Smooth muscle cell (in vitro differentiated cells): ENCODE measurements at regions not wholly inside any gene's neighbourhood (a gene's known extent, or its start where the extent isn't known, plus 50 kb on each side); places are given as distances from the start of the nearest gene placed in this dataset. TPM values are rescaled to one million over a fixed set of nuclear protein-coding genes. Genes with fewer than 3 reads are reported as not detected.

Experiments
- DNase-seq: peaks from one replicate; lab custom pipeline; 2025; ENCODE audit not compliant: unreplicated experiment; lab: John Stamatoyannopoulos, UW
- H2AFZ ChIP-seq: fragments of 200-600 bp; sonication (generic); 2 replicates; pipeline ENCODE4 v1.6.0; 2016; ENCODE audit warnings: antibody characterized with exemption, low read depth, mild to moderate bottlenecking
- H3F3A ChIP-seq: fragments of 200-600 bp; sonication (generic); 2 replicates; pipeline ENCODE4 v1.6.0; 2017; ENCODE audit warnings: antibody characterized with exemption, low read depth
- H3K27ac ChIP-seq: fragments of 200-600 bp; sonication (generic); 2 replicates; pipeline ENCODE4 v1.5.1; 2016; ENCODE audit warnings: low read depth, mild to moderate bottlenecking
- H3K27me3 ChIP-seq: fragments of 200-600 bp; sonication (generic); 2 replicates; pipeline ENCODE4 v1.6.1; 2016; ENCODE audit warnings: low read depth, mild to moderate bottlenecking
- H3K36me3 ChIP-seq: fragments of 200-600 bp; sonication (generic); 2 replicates; pipeline ENCODE4 v1.5.1; 2016; ENCODE audit warnings: low read depth
- H3K4me1 ChIP-seq: fragments of 200-600 bp; sonication (generic); 2 replicates; pipeline ENCODE4 v1.5.1; 2016; ENCODE audit warnings: low read depth
- H3K4me2 ChIP-seq: fragments of 200-600 bp; sonication (generic); 2 replicates; pipeline ENCODE4 v1.6.0; 2016; ENCODE audit warnings: mild to moderate bottlenecking
- H3K4me3 ChIP-seq: fragments of 200-600 bp; sonication (generic); 2 replicates; pipeline ENCODE4 v1.5.1; 2016; ENCODE audit warnings: mild to moderate bottlenecking
- H3K79me2 ChIP-seq: fragments of 200-600 bp; sonication (generic); 2 replicates; pipeline ENCODE4 v1.6.0; 2016; ENCODE audit warnings: low read depth, mild to moderate bottlenecking
- H3K9ac ChIP-seq: fragments of 200-600 bp; sonication (generic); 2 replicates; pipeline ENCODE4 v1.6.0; 2016; ENCODE audit warnings: low read depth
- H3K9me3 ChIP-seq: fragments of 200-600 bp; sonication (generic); replicated peaks from 2 replicates; pipeline ENCODE4 v1.5.1; 2016; ENCODE audit warnings: low read depth
- H4K20me1 ChIP-seq: fragments of 200-600 bp; sonication (generic); 2 replicates; pipeline ENCODE4 v1.6.0; 2016; ENCODE audit warnings: low read depth
- WGBS: methylation state at CpG from one replicate; pipeline ENCODE4 v1.1.7; 2016; ENCODE audit warnings: low lambda C conversion rate; 5-methylcytosine and 5-hydroxymethylcytosine counted together
- small RNA-seq: library from RNA; depleted of rRNA; stranded (forward); fragments of <200 nt; gene quantifications from one replicate; pipeline ENCODE3, GENCODE V24; 2014
- TF ChIP-seq, protein P1 (sequence below): fragments of 200-600 bp; sonication (generic); IDR thresholded peaks from 2 replicates; pipeline ENCODE4 v1.5.1; 2017; ENCODE audit warnings: borderline replicate concordance, mild to moderate bottlenecking, antibody characterized with exemption; ENCODE audit not compliant: insufficient read depth, poor library complexity, severe bottlenecking

DNA sequence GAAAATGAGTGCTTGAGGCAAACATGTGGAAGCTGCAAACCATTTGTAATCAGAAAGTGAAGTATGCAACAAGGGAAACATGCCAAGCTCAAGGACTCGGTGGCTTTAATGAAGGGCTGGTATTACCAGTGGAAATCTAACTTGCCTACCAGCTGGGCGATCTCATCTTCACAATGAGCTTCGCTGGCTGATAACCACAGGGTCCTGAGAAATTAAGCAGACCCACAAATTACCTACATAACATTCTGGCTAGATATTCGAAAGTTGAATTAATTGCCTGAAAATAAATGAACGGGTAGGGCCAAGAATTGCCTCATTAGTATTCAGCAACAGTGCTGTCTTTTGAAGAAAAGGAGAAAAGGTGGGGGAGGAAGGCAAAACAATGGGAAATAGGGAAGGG is 439.4 kb downstream of the PDZRN4 start:
- Histone ChIP-seq H3F3A (no peaks in the 10 kb centered on the region), H3K4me3 (no peak overlapping the region), H3K9ac (no peak overlapping the region), H3K36me3 (no peaks in the 10 kb centered on the region), H3K9me3 (peaks cover 2% of the 10 kb centered on the region), H2AFZ (no peak overlapping the region), H3K4me1 (peaks cover 4% of the 10 kb centered on the region), H3K79me2 (no peaks in the 10 kb centered on the region), H4K20me1 (no peaks in the 10 kb centered on the region), H3K27ac (no peak overlapping the region), H3K4me2 (no peak overlapping the region), H3K27me3 (no peaks in the 10 kb centered on the region)
- WGBS = 96% methylated on average over 5 of the region's 5 CpGs
- TF ChIP-seq, protein P1, sequence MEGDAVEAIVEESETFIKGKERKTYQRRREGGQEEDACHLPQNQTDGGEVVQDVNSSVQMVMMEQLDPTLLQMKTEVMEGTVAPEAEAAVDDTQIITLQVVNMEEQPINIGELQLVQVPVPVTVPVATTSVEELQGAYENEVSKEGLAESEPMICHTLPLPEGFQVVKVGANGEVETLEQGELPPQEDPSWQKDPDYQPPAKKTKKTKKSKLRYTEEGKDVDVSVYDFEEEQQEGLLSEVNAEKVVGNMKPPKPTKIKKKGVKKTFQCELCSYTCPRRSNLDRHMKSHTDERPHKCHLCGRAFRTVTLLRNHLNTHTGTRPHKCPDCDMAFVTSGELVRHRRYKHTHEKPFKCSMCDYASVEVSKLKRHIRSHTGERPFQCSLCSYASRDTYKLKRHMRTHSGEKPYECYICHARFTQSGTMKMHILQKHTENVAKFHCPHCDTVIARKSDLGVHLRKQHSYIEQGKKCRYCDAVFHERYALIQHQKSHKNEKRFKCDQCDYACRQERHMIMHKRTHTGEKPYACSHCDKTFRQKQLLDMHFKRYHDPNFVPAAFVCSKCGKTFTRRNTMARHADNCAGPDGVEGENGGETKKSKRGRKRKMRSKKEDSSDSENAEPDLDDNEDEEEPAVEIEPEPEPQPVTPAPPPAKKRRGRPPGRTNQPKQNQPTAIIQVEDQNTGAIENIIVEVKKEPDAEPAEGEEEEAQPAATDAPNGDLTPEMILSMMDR = no peak
- no peak for DNase-seq

DNA sequence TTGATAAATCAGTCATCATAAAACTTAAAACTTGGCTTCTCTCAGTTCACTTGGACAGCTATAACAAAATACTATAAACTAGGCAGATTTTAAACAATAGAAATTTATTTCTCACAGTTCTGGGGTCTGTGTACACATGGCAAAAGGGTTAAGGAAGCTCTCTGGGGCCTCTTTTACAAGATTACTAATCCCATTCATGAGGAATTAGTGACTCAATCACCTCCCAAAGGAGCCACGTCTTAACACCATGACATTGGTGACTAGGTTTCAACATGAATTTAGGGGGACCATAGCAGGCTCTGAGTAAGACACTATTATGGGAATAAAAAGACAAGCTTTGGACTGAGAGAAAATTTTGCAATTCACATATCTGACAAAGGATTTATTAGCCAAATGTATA is 436.5 kb downstream of the PDZRN4 start:
- WGBS = 8% methylated on average over 1 of the region's 1 CpG
- DNase-seq = no peak
- TF ChIP-seq, protein P1 = no peak
- Histone ChIP-seq H3K27ac (no peak overlapping the region), H3K9me3 (no peaks in the 10 kb centered on the region), H3K4me3 (no peak overlapping the region), H3K9ac (no peak overlapping the region), H3K4me2 (no peak overlapping the region), H3F3A (no peaks in the 10 kb centered on the region), H4K20me1 (no peaks in the 10 kb centered on the region), H3K36me3 (no peaks in the 10 kb centered on the region), H3K4me1 (peaks cover 16% of the 10 kb centered on the region), H3K79me2 (no peaks in the 10 kb centered on the region), H3K27me3 (no peaks in the 10 kb centered on the region), H2AFZ (no peak overlapping the region)

Small RNA genes lying in the stretch of these regions (small RNA-seq; reads per million reads assigned to genes)
- gene RNA5SP360 = not detected
